ENCODE measurements at regions not wholly inside any gene's neighbourhood (a gene's known extent, or its start where the extent isn't known, plus 50 kb on each side); places are given as distances from the start of the nearest gene placed in this dataset.

GRCh38 chr10:10845185-10845584 is 172.5 kb upstream of the CELF2 start:
- Histone ChIP-seq H3K56ac (ENCODE audit: low read length) (no peak overlapping the region), H3K79me2 (ENCODE audit: control insufficient read depth, insufficient read depth, low read length) (no peaks in the 10 kb centered on the region), H3K18ac (ENCODE audit: low read length) (no peak overlapping the region), H2BK120ac (ENCODE audit: low read depth, low read length) (no peak overlapping the region), H2BK15ac (replicated peaks; ENCODE audit: low read depth) (no peak overlapping the region), H2BK5ac (ENCODE audit: low read length) (no peak overlapping the region), H3K4me1 (ENCODE audit: control insufficient read depth, low read depth, low read length) (no peaks in the 10 kb centered on the region), H3K4ac (ENCODE audit: low read depth, low read length) (no peak overlapping the region), H3K27me3 (ENCODE audit: insufficient read depth, low read length, poor library complexity) (no peaks in the 10 kb centered on the region), H3K4me3 (ENCODE audit: low read length) (no peak overlapping the region), H2AK5ac (ENCODE audit: low read length) (no peak overlapping the region), H3K79me1 (ENCODE audit: low read length) (no peaks in the 10 kb centered on the region), H3K36me3 (ENCODE audit: control insufficient read depth, insufficient read depth, low read length) (no peaks in the 10 kb centered on the region), H3K27ac (ENCODE audit: low read depth, low read length) (no peak overlapping the region), H3K23ac (ENCODE audit: low read length) (no peak overlapping the region), H3K9ac (ENCODE audit: low read length) (no peak overlapping the region), H3K4me2 (ENCODE audit: low read length) (no peak overlapping the region), H4K5ac (ENCODE audit: low read length) (no peak overlapping the region), H4K8ac (ENCODE audit: low read depth, low read length) (no peak overlapping the region)
- DNase-seq = no peak
- WGBS (ENCODE audit: extremely low coverage, insufficient coverage, low lambda C conversion rate) = no CpG with 5 or more reads among the region's 2 CpGs

- Histone ChIP-seq H3K4me2 (ENCODE audit: low read length) (no peak overlapping the region), H4K5ac (ENCODE audit: low read length) (no peak overlapping the region), H3K27ac (ENCODE audit: low read depth, low read length) (no peak overlapping the region), H3K79me2 (ENCODE audit: control insufficient read depth, insufficient read depth, low read length) (no peaks in the 10 kb centered on the region), H2BK5ac (ENCODE audit: low read length) (no peak overlapping the region), H4K8ac (ENCODE audit: low read depth, low read length) (no peak overlapping the region), H3K9ac (ENCODE audit: low read length) (no peak overlapping the region), H2AK5ac (ENCODE audit: low read length) (no peak overlapping the region), H3K4me1 (ENCODE audit: control insufficient read depth, low read depth, low read length) (no peaks in the 10 kb centered on the region), H3K79me1 (ENCODE audit: low read length) (no peaks in the 10 kb centered on the region), H3K23ac (ENCODE audit: low read length) (no peak overlapping the region), H3K56ac (ENCODE audit: low read length) (no peak overlapping the region), H2BK120ac (ENCODE audit: low read depth, low read length) (no peak overlapping the region), H3K36me3 (ENCODE audit: control insufficient read depth, insufficient read depth, low read length) (no peaks in the 10 kb centered on the region), H2BK15ac (replicated peaks; ENCODE audit: low read depth) (no peak overlapping the region), H3K18ac (ENCODE audit: low read length) (no peak overlapping the region), H3K4ac (ENCODE audit: low read depth, low read length) (no peak overlapping the region), H3K4me3 (ENCODE audit: low read length) (no peak overlapping the region), H3K27me3 (ENCODE audit: insufficient read depth, low read length, poor library complexity) (no peaks in the 10 kb centered on the region)
- no CpG with 5 or more reads among the region's 11 CpGs for WGBS (ENCODE audit: extremely low coverage, insufficient coverage, low lambda C conversion rate)
- no peak for DNase-seq
These were observed 171.7 kb upstream of the CELF2 start for GRCh38 chr10:10845826-10846503.

GRCh38 chr10:10846504-10846900 is 171.2 kb upstream of the CELF2 start:
- no CpG with 5 or more reads among the region's 3 CpGs for WGBS (ENCODE audit: extremely low coverage, insufficient coverage, low lambda C conversion rate)

GRCh38 chr10:10847387-10847786 is 170.3 kb upstream of the CELF2 start:
- Histone ChIP-seq H3K79me2 (ENCODE audit: control insufficient read depth, insufficient read depth, low read length) (no peaks in the 10 kb centered on the region), H3K4me3 (ENCODE audit: low read length) (no peak overlapping the region)

More at GRCh38 chr10:10846504-10846900, 171.2 kb upstream of the CELF2 start:
- Histone ChIP-seq H4K8ac (ENCODE audit: low read depth, low read length) (no peak overlapping the region), H3K4me2 (ENCODE audit: low read length) (no peak overlapping the region), H3K56ac (ENCODE audit: low read length) (no peak overlapping the region), H3K79me1 (ENCODE audit: low read length) (no peaks in the 10 kb centered on the region), H3K79me2 (ENCODE audit: control insufficient read depth, insufficient read depth, low read length) (no peaks in the 10 kb centered on the region), H3K9ac (ENCODE audit: low read length) (no peak overlapping the region), H4K5ac (ENCODE audit: low read length) (no peak overlapping the region), H3K4ac (ENCODE audit: low read depth, low read length) (no peak overlapping the region), H2AK5ac (ENCODE audit: low read length) (no peak overlapping the region), H2BK5ac (ENCODE audit: low read length) (no peak overlapping the region), H3K4me3 (ENCODE audit: low read length) (no peak overlapping the region), H3K4me1 (ENCODE audit: control insufficient read depth, low read depth, low read length) (no peaks in the 10 kb centered on the region), H3K18ac (ENCODE audit: low read length) (no peak overlapping the region), H3K27me3 (ENCODE audit: insufficient read depth, low read length, poor library complexity) (no peaks in the 10 kb centered on the region), H3K36me3 (ENCODE audit: control insufficient read depth, insufficient read depth, low read length) (no peaks in the 10 kb centered on the region), H3K27ac (ENCODE audit: low read depth, low read length) (no peak overlapping the region), H2BK120ac (ENCODE audit: low read depth, low read length) (no peak overlapping the region), H3K23ac (ENCODE audit: low read length) (no peak overlapping the region), H2BK15ac (replicated peaks; ENCODE audit: low read depth) (no peak overlapping the region)
- no peak for DNase-seq

GRCh38 chr10:10848488-10849111 is 169.1 kb upstream of the CELF2 start:
- no peak overlapping the region for H2AK5ac ChIP-seq (ENCODE audit: low read length)
- no peaks in the 10 kb centered on the region for H3K36me3 ChIP-seq (ENCODE audit: control insufficient read depth, insufficient read depth, low read length)
- H3K4ac ChIP-seq (ENCODE audit: low read depth, low read length) = no peak overlapping the region
- H3K4me3 ChIP-seq (ENCODE audit: low read length) = no peak overlapping the region
- no peak overlapping the region for H4K8ac ChIP-seq (ENCODE audit: low read depth, low read length)
- no peak overlapping the region for H2BK5ac ChIP-seq (ENCODE audit: low read length)
- no peaks in the 10 kb centered on the region for H3K27me3 ChIP-seq (ENCODE audit: insufficient read depth, low read length, poor library complexity)
- WGBS (ENCODE audit: extremely low coverage, insufficient coverage, low lambda C conversion rate) = no CpG with 5 or more reads among the region's 13 CpGs
- H4K5ac ChIP-seq (ENCODE audit: low read length) = no peak overlapping the region
- DNase-seq = no peak
- H2BK15ac ChIP-seq (replicated peaks; ENCODE audit: low read depth) = no peak overlapping the region
- no peak overlapping the region for H3K18ac ChIP-seq (ENCODE audit: low read length)
- H3K56ac ChIP-seq (ENCODE audit: low read length) = no peak overlapping the region
- no peak overlapping the region for H3K4me2 ChIP-seq (ENCODE audit: low read length)
- H3K79me2 ChIP-seq (ENCODE audit: control insufficient read depth, insufficient read depth, low read length) = no peaks in the 10 kb centered on the region
- no peak overlapping the region for H3K27ac ChIP-seq (ENCODE audit: low read depth, low read length)
- no peak overlapping the region for H2BK120ac ChIP-seq (ENCODE audit: low read depth, low read length)
- no peaks in the 10 kb centered on the region for H3K4me1 ChIP-seq (ENCODE audit: control insufficient read depth, low read depth, low read length)
- no peaks in the 10 kb centered on the region for H3K79me1 ChIP-seq (ENCODE audit: low read length)
- no peak overlapping the region for H3K23ac ChIP-seq (ENCODE audit: low read length)
- no peak overlapping the region for H3K9ac ChIP-seq (ENCODE audit: low read length)

More at GRCh38 chr10:10847387-10847786, 170.3 kb upstream of the CELF2 start:
- no peak overlapping the region for H4K8ac ChIP-seq (ENCODE audit: low read depth, low read length)
- no peak overlapping the region for H2BK5ac ChIP-seq (ENCODE audit: low read length)
- no peak overlapping the region for H3K18ac ChIP-seq (ENCODE audit: low read length)
- no peaks in the 10 kb centered on the region for H3K36me3 ChIP-seq (ENCODE audit: control insufficient read depth, insufficient read depth, low read length)
- no peak overlapping the region for H3K23ac ChIP-seq (ENCODE audit: low read length)
- no CpG with 5 or more reads among the region's 5 CpGs for WGBS (ENCODE audit: extremely low coverage, insufficient coverage, low lambda C conversion rate)
- H2BK120ac ChIP-seq (ENCODE audit: low read depth, low read length) = no peak overlapping the region
- H3K4me1 ChIP-seq (ENCODE audit: control insufficient read depth, low read depth, low read length) = no peaks in the 10 kb centered on the region
- no peak overlapping the region for H2AK5ac ChIP-seq (ENCODE audit: low read length)
- H4K5ac ChIP-seq (ENCODE audit: low read length) = no peak overlapping the region
- H3K56ac ChIP-seq (ENCODE audit: low read length) = no peak overlapping the region
- DNase-seq = no peak
- H3K4ac ChIP-seq (ENCODE audit: low read depth, low read length) = no peak overlapping the region
- no peak overlapping the region for H3K9ac ChIP-seq (ENCODE audit: low read length)
- H3K79me1 ChIP-seq (ENCODE audit: low read length) = no peaks in the 10 kb centered on the region
- no peak overlapping the region for H2BK15ac ChIP-seq (replicated peaks; ENCODE audit: low read depth)
- H3K27me3 ChIP-seq (ENCODE audit: insufficient read depth, low read length, poor library complexity) = no peaks in the 10 kb centered on the region
- no peak overlapping the region for H3K4me2 ChIP-seq (ENCODE audit: low read length)
- H3K27ac ChIP-seq (ENCODE audit: low read depth, low read length) = no peak overlapping the region

Measured in mesendoderm (in vitro differentiated cells).